ENCODE measurements at regions not wholly inside any gene's neighbourhood (a gene's known extent, or its start where the extent isn't known, plus 50 kb on each side); places are given as distances from the start of the nearest gene placed in this dataset.

GRCh38 chr11:95417832-95418231 is 186.8 kb upstream of the SESN3 start:
- TF ChIP-seq CTCF (IDR thresholded peaks at IDR 0.05) (no peak), ZFX (IDR thresholded peaks at IDR 0.05; ENCODE audit: borderline replicate concordance) (no peak)
